ENCODE measurements at regions not wholly inside any gene's neighbourhood (a gene's known extent, or its start where the extent isn't known, plus 50 kb on each side); places are given as distances from the start of the nearest gene placed in this dataset.

GRCh38 chr22:48535868-48536540 is 1291.7 kb downstream of the BRD1 start:
- TF ChIP-seq CTCF (IDR thresholded peaks at IDR 0.05; ENCODE audit: low read depth, low read length), result no peak
- no peak for DNase-seq (ENCODE audit: extremely low read depth, low read depth)

- TF ChIP-seq CTCF (IDR thresholded peaks at IDR 0.05; ENCODE audit: low read depth, low read length), result no peak
- DNase-seq (ENCODE audit: extremely low read depth, low read depth), result no peak
These were observed 1293.2 kb downstream of the BRD1 start for GRCh38 chr22:48534395-48534958.

GRCh38 chr22:48532986-48533385 is 1294.7 kb downstream of the BRD1 start:
- no peak for TF ChIP-seq CTCF (IDR thresholded peaks at IDR 0.05; ENCODE audit: low read depth, low read length)
- no peak for DNase-seq (ENCODE audit: extremely low read depth, low read depth)

- no peak for TF ChIP-seq CTCF (IDR thresholded peaks at IDR 0.05; ENCODE audit: low read depth, low read length)
- DNase-seq (ENCODE audit: extremely low read depth, low read depth), result no peak
These were observed 1295.8 kb downstream of the BRD1 start for GRCh38 chr22:48531761-48532435.

GRCh38 chr22:48531108-48531507 is 1296.6 kb downstream of the BRD1 start:
- no peak for TF ChIP-seq CTCF (IDR thresholded peaks at IDR 0.05; ENCODE audit: low read depth, low read length)
- DNase-seq (ENCODE audit: extremely low read depth, low read depth), result no peak

GRCh38 chr22:48530666-48531065 is 1297.0 kb downstream of the BRD1 start:
- TF ChIP-seq CTCF (IDR thresholded peaks at IDR 0.05; ENCODE audit: low read depth, low read length), result no peak

GRCh38 chr22:48528221-48528915 is 1299.3 kb downstream of the BRD1 start:
- DNase-seq (ENCODE audit: extremely low read depth, low read depth), result no peak
- no peak for TF ChIP-seq CTCF (IDR thresholded peaks at IDR 0.05; ENCODE audit: low read depth, low read length)

More at GRCh38 chr22:48530666-48531065, 1297.0 kb downstream of the BRD1 start:
- no peak for DNase-seq (ENCODE audit: extremely low read depth, low read depth)
